GM21526 (cell line): ENCODE measurements at regions not wholly inside any gene's neighbourhood (a gene's known extent, or its start where the extent isn't known, plus 50 kb on each side); places are given as distances from the start of the nearest gene placed in this dataset.
"Not testable (repeated sequence)": the region's sequence is repeated elsewhere in the genome, so short reads cannot be mapped to it uniquely, and the experiment has no call there.

ENCODE experiments used
- ATAC-seq: cut with Tn5 transposase; IDR thresholded peaks from one replicate; pipeline ENCODE4 v1.9.1; 2021; ENCODE audit warnings: moderate library complexity; ENCODE audit not compliant: unreplicated experiment, low FRiP score

DNA sequence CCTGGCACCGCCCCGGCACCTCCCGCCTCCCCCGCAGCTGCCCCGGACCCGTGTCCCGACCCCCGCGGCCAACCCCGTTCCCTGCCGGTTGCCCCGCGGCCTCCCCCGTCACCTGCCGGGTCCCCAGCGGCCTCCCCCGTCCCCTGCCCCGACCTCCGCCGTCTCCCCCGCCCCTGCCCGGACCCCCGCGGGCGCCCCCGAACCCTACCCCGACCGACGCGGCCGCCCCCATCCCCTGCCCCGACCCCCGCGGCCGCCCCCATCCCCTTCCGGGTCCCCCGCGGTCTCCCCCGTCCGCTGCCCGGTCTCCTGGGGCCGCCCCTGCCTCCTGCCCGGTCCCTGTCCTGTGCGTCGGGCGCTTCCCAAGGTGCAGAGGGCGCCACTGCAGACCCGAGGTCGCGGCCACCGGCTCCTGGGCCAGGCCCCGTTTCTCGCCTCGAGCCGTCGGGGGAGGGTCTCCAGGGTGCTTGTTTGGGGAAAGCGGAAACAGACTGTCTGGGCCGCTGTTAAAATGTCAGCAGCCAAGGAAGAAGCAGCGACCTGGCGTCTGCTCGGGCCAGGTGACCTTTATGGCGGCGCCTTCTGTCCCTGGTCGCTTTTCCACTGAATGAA, 51.6 kb upstream of the APOD start:
- not testable (repeated sequence) for ATAC-seq

- peak; percentile 92 for ATAC-seq
Measured at GRCh38 chr3:195634426-195635261, 50.9 kb upstream of the APOD start.
